ENCODE measurements at regions not wholly inside any gene's neighbourhood (a gene's known extent, or its start where the extent isn't known, plus 50 kb on each side); places are given as distances from the start of the nearest gene placed in this dataset.

DNA sequence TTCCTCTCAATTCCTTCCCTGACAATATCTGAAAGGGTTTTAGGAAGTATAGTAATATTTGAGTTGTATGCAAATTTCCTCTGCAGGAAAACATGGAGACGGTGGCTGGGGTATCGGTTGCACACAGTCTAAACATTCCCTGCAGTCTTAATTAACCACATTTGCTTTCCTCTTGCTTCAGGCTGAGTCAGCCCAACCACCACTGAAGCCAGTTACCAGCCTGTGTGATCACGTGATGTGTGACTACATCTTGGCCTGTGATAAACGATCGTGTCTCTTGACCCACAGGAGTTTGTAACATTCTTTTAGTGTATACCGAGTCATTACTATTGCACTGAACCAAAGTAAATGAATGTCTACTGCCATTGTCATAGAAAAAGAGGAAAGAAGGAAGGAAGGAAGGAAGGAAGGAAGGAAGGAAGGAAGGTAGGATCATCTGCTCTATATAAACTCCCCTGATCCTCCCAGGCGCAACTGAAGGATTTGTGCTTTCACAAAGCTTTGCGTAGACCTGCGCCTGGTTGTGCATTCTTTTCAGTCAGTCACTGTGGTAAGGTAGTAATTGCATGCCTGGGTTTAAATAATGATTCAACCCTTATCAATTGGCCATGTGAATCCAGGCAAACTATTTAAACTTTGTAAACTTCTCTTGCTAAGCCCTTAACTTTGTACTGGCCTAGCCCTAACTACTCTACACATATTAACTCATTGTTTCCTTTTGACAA is 280.6 kb upstream of the SALL1 start:
- DNase-seq (ENCODE audit: low read depth in 2 of 2) = no peak

DNA sequence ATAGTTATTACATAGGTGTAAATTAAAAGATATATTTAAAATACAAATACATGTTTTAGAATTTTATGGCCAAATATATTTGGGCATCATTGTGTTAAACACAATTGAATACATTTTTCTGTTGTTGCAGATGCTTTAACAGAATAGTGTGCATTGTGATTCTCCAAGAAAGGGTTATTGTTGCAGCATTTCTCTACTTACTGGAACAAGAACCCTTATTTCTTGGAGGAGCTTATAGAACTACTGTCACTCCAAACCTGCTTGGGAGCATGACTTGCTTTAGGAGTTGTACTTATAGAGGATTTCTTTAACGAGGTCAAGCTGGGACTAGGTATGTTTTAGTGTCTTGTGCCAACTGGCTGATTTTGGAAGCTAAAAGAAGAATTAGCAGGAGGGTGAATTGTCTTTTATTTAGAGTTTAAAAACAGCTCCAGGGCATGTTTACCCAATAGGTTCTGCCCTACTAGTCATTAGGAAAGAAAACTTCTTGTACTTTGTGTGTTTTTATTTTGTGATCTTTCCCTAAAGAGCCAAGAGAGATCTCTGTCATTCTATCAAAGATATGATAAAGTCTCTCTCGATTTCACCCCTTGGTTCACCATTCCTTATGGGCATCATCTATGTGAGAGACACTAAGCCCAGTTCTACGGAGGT is 279.8 kb upstream of the SALL1 start:
- DNase-seq (ENCODE audit: low read depth in 2 of 2) = no peak

DNA sequence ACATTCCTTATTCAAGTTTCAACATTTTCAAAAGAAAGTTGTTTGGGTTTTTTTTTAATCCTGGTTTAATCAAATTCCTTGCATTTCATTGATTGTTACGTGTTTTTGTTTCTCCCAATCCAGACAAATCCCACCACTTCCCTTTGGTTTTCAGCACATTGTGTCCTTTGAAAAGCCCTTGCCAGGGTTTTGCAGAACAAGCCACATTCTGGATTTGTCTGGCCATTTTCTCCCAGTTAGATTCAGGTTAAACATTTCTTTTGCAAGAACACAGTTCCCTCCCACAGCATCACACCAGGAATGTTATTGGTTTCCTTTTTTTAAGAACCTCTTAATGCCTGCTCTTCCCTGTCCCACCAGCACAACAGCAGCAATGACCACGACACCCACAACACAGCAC is 278.0 kb upstream of the SALL1 start:
- DNase-seq (ENCODE audit: low read depth in 2 of 2) = no peak

DNA sequence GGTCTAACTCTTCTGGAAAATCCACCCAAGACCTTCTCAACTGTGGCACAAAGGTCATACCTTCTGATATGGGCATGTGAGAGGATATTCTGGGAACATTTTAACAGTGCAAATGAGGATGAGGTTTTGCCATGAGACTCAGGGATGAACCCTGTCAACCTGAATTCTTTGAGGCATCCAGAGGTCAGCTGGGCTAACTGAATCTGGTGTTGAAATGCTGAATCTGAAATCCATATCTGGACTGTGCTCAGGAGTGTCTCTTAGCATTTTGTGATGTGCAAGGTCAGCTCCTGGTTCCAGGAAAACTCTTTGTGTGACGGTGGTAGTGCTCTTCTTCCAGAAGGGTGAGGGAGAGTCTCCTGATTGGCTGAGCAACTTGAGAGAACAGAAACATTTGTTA is 276.0 kb upstream of the SALL1 start:
- DNase-seq (ENCODE audit: low read depth in 2 of 2) = no peak

DNA sequence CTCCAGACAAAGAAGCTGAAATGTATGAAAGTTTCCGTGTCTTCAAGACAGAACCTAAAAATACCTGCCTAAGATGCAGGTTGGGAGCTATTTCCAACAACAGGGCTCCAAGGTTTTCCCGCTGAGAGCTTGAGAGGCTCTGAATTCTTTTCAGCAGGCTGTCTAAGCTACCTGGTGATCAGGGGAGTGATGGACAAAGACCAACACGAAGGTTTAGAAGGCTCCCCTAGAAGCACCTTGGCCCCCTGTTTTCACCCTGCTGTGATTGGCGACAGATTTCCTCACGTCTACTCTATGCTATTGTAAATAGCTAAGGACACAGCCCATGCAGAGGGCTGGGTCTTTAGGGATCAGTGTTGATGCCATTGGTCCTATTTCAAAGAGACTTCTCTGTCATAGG is 275.2 kb upstream of the SALL1 start:
- DNase-seq (ENCODE audit: low read depth in 2 of 2) = no peak

DNA sequence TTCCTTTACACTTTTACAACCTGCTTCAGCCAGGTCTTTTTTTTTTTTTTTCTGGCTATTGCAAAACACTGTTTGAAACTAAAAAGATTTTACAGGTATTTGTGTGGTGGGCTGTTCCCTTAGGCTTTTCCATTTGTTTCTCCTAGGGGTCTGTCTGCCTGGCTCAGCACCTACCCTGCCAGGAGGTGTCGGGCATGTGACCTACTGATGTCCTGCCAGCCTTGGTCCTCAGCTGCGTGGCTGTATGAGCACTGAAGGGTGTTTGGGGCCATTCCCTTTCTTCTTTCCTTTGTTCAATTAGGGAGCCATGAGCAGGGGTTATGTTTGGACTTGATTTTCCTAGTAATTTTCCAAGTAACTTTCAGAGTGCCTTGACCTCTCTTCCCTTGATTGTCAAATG is 269.2 kb upstream of the SALL1 start:
- no peak for DNase-seq (ENCODE audit: low read depth in 2 of 2)

DNA sequence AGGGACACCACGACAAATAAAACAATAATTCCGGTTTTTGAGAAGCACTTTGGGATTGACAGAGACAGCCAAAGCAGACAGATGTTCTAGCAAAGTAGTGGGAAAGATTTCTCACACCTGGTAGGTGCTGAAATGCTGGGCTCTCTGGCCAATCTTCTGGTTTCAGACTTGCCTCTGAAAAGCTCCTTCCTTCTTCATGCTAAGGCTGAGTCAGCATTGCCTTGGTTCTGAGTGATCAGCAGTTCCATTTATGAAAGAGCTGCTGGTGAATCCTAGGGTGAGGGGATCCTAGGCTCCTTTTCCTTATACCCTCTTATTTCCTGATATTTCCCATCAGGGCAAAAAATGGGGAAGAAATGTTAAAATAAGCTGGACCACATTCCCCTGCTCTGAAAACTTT is 268.7 kb upstream of the SALL1 start:
- DNase-seq (ENCODE audit: low read depth in 2 of 2) = no peak

DNA sequence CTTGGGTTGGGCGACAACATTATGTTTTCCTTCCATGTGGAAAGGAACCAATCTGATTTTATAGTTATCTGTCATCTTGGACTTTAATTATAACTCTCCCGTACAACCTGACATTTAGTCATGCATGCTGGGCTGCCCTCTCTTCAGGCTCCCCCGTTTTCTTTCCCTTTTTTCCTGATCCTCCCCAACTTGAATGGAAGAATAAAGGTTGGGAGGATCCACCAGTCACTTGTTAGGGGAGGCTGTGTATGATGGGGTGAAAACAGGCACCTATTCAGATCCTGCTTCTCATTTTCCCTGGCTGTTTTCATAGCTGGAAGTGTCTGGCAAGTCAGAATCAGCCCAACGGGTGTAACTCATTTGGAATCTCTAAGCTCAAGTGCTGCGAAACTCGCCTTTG is 267.2 kb upstream of the SALL1 start:
- DNase-seq (ENCODE audit: low read depth in 2 of 2) = no peak

DNA sequence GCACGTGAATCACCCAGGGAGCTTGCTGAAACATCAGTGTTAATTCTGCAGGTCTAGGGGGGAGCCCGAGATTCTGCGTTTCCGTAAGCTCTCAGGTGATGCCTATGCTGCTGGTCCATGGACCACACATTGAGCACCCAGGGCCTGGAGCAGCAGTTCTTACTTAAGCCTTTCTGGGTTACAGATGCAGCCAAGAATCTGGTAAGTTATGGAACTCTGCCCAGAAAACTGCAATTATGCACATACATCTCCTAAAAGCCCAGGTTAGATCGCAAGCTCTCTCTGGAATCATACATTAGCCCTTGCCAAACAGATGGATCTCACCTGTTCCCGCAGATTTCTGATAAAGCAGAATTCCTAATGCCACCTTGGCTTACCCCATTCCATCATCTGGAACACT is 265.9 kb upstream of the SALL1 start:
- no peak for DNase-seq (ENCODE audit: low read depth in 2 of 2)

DNA sequence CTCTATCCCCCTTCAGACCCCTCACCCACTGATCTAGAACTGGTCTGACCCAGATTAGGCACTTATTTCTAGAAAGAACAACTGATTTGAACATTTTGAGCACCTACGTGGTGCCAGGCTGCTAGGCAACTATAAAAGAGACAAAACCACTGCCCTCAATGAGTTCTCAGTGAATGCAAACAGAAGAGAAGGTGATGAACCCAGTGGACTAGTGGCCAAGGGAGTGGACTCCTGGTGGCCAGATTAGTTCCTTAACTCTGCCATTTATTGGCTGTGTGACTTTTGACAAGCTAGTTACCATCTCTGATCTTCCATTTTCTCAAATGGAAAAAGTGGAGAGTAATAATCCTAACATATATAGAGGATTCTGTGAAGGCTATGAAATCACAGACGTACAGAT is 259.1 kb upstream of the SALL1 start:
- no peak for DNase-seq (ENCODE audit: low read depth in 2 of 2)

DNA sequence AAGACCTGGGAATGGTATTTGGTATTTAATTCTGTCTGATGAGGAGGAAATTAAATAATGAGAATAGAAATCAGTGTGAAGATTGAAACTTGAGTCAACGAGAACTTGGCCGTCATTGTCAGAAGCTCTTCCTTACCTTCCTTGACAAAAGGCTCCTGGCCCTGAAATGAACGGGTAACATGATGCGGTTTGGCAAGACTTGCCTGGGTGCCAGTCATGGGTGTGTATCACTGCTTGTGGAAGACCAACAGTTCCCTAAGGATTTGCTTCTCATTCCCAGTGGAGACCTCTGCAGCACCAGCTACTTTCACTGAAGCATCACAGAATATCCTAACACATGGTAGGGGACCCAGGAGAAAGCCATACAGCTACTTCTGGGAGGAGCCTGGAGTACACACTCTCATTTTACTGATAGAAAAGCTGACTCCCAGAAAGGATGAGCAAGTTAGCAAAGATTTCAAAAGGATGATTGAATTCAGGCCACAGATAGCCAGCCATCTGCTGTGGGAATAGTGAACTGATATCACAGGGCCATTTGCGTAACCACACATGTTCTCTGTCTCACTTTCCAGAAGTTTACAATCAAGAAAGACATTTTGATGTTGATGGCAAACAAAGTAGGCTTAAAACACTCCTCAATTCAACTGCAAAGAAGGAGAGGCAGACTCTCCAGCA is 258.1 kb upstream of the SALL1 start:
- no peak for DNase-seq (ENCODE audit: low read depth in 2 of 2)

DNA sequence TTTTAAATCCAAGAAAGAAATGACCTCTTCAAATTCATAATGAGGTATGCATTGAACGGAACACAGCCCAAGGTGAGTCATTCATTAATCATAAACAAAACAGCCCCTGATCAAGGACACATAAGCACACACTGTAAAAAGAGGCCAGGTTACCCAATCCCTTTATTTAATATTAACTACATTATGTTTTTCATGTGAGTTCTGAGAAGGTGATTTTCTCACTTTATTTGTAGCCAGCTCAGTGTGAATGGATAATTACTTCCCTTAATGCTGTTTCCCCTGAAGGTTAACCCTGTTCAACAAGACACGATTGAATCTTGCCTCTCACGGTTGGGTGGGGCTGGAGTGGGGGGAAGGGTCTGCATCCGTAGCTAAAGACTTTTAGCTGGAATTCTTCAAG is 257.3 kb upstream of the SALL1 start:
- no peak for DNase-seq (ENCODE audit: low read depth in 2 of 2)

DNA sequence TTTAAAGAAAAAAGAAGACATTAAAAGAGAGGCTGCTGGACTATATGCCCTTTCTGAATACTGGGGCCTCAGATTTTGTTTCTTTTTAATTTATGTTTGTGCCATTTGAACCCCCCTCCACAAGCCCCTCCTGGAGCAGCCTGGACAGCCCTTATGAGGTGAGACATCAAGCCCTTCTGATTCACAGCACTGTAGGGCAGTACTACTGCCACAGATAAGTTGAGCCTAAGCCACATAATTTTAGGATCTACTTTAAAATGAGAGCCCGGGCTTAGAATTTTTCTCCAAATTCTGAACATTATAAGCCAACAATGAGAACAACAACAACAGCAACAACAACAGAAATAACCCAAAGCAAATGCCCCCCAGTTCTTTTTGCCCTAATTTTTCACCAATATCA is 256.9 kb upstream of the SALL1 start:
- DNase-seq (ENCODE audit: low read depth in 2 of 2) = no peak

DNA sequence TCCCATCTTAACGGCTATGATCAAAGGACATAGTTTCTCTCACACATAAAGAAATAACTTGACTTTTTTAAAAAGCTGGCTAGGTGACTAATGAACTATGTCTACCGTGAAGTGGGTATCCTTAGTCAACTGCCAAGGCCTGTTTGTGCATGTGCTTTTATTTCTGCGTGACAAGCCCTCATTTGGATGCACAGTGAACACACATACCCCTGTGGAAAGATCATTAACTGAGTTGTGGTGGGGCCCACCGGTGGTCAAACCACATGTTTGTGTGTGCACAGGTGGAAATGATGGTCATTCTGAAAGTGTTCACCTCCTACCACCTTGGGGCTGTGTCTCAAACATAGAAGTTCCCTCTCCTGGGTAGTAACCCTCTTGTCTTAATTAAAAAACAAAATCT is 256.1 kb upstream of the SALL1 start:
- no peak for DNase-seq (ENCODE audit: low read depth in 2 of 2)

DNA sequence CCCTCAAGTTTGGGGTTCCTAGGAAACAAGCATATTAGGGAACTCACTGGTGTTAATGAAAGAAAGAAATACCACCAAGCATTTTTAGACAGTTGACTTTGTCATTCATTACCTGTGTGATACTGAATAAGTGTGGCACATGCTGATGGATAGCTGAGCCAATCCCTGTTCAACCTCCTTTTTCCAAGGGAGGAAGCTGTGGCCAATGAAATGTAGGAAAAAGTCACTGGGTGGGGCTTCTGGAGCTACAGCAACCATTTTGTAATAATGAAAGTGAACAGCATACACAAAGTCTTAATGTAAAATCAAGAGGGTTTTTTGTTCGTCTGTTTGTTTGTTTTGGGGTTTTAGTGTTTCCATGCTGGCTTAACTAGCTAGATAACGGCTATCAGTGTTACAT is 254.3 kb upstream of the SALL1 start:
- DNase-seq (ENCODE audit: low read depth in 2 of 2) = no peak

DNA sequence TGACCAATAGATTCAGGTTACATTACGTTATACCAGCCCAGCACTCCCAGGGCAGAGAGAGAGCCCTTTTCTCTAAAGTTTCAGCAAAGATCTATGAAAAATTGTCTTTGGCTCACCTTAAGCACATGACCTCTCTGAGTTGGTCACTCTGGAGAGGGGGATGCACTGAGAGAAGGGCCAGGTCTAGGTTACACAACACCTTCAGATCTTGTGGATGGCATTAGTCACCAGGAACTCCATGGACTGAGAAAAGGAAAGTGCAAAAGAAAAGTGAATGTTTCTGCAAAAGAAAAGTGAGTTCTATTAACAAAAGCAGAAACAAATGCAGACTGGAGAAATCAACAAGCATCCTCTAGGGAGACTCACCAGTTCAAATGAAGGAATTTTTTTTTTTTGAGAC is 253.3 kb upstream of the SALL1 start:
- DNase-seq (ENCODE audit: low read depth in 2 of 2) = no peak

DNA sequence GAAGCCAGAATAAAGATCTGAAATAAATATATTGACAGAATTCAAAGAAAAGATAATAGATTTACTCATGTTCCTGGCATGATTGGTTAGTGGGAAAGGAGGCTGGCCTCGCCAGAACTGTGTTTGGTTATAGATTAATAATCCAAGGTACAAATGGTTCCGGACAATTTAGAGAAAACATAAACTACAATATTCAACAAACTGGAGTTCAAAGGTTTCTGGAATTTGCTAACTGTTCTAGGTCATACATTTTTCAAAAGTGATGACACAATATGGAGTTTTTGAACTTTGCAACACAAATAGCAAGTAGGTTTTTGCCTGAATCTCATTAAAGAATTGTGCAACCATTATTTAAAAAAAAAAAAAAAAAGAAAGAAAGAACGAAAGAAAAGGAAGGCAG is 251.7 kb upstream of the SALL1 start:
- DNase-seq (ENCODE audit: low read depth in 2 of 2) = no peak

DNA sequence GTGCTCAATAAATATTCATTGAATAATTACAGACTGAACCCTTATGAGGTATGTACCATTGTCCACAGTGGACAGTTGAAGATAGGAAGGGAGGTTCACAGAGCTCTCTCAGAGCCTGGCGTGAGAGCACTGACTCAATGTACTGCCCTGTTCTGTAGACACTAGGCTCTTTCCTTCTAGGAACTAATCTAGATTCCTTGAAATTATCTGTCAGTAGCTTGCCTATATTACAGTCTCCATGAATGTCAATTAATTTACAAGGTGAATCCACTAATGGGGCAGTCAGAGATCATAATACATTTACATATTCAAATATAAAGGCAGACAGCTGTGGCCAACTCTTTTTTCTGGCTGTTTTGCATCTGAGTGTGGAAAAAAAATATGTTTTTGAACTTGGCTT is 251.2 kb upstream of the SALL1 start:
- no peak for DNase-seq (ENCODE audit: low read depth in 2 of 2)

DNA sequence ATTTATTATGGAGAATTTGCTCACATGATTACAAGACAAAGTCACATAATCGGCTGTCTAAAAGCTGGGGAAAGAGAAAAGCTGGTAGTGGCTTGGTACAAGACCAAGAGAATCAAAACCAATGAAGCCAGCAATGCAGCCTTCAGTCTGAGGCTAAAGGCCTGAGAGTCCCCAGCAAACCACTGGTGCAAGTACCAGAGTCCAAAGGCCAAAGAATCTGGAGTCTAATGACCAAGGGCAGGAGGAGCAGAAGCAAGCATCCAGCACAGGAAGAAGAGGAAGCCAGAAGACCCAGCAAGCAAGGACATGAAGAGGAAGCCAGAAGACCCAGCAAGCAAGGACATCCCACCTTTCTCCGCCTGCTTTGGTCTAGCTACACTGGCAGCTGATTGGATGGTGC is 250.6 kb upstream of the SALL1 start:
- DNase-seq (ENCODE audit: low read depth in 2 of 2) = no peak

DNA sequence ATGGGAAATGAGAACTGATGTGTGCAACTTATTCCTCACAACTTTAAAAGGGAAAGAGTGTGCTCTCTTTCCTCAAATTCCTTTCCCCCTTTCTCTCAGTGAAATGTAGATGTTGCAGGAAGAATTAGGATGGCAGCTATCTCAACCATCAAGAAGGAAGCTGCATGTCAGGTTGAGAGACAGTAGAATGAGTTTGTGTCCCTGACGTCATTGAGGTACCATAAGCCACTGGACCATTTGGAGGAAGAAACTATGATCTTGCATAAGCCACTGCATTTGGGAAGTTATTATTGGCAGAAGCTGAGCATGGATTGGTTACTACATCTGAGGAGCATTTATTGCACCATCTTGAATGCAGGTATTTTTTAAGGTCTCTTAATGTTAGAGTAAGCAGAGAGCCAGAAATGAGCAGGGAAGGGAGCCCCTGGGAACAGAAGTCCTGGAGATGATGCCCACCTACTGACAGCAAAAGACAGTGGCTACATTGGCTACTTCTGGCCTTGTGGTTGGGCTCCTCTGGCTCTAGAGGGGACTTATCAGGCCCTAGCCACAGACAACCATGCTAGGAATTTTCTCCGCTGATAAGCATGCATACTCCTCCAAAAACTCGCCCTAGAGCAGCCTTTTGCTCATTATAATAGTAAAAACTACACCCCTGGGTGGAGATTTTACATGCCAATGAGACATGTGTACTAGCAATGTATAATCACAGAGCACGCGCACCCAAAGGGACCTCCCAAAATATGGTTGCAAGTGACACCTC is 249.0 kb upstream of the SALL1 start:
- DNase-seq (ENCODE audit: low read depth in 2 of 2) = no peak

DNA sequence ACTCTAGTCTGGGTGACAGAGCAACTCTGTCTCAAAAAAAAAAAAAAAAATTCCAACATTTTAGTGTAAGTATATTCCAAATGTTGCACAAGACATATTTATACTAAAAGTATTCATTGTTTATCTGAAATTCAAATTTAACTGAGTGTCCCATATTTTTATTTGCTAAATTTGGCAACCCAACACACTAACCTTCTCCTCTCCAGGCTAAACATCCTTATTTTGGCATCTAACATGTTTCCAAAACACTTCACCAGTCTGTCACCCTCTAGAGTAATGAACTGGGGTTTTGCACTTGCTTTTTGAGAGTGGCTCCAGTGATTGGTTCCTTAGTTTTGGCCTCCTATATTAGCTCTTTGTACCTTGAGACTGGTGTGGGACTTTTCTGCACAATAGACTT is 243.4 kb upstream of the SALL1 start:
- no peak for DNase-seq (ENCODE audit: low read depth in 2 of 2)

DNA sequence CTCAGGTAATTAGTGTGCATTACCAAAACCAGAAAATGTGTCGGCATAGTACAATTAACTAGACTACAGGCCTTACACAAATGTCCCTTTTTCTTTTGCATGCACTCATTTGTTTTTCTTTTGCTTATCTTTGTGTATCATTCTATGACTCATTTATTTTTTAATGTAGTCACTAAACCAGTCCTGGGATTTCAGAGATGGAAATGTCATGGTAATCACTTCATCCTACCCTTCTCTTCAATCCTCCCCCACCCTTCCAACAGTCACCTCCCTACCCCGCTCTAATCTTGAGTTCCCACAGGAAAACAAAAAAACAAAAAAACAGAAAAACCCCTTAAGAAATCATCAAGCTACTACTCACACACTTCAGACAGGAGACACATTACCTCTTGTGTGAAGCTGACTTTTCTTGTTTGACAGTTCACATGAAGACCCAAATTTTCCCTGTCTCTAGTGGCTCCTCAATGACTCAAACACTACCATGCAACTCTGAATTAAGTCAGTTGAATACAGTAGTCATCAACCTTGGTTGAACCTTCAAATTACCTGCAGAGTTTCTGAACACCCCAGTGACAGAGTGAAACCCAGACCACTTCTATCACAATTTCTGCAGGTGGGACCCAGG is 242.4 kb upstream of the SALL1 start:
- DNase-seq (ENCODE audit: low read depth in 2 of 2) = no peak

All from stimulated activated CD4-positive, alpha-beta T cell treated with anti-CD3 and anti-CD28 coated beads, Interleukin-1b, Interleukin-23, amount 100 ng/mL, for 4 hours (primary cell).